ACHN (cell line): ENCODE measurements at regions not wholly inside any gene's neighbourhood (a gene's known extent, or its start where the extent isn't known, plus 50 kb on each side); places are given as distances from the start of the nearest gene placed in this dataset.

Source experiments
- DNase-seq: peaks from one replicate; pipeline ENCODE4 v3.0.0-alpha.2; 2015
- in situ Hi-C: cut with HindIII; loops from 2 replicates; pipeline ENCODE4 v1.10.0; 2017; ENCODE audit warnings: low sequenced_read_pairs, low pct_ligation_motif_present, low pct_unique_long_range_greater_than_20kb

DNA sequence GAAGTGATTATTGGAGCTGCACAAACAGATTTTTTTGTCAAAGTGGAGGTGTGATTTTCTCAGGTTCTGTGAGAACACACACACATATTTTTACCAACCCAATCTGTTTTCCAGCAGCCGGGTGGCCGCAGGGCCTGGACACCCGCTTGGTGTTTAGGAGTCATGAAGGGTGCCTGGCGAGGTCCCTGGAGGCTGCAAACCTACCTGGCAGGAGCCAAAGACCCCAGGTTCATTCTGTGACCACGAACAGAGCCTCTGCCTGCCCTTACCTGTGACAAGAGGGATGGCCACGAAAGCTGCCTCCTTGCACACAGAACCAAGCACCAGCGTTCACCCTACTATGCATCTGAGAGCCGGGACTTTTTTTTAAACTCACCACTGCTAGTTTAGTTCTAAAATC is 64.3 kb upstream of the ID2 start:
- in situ Hi-C loops, result no loop called here
- no peak for DNase-seq

DNA sequence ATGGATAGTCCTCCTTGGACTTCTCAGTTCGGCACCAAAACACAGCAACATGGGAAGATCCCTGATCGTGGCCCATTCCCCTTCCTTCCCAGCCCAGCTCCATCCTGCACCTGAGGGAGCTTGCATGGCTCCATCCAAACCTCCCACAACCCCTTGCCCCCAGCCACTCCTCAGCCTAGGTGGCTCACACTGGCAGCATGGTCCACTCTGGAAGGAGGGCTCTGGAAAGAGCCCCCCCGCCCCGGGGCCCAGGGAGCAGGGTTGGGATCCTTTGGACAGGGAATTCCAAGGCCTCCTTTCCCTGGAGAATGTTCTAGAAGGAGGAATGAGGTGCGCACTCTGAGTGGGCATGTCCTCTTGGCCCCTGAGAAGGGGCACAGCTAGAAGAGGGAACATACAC is 62.8 kb upstream of the ID2 start:
- DNase-seq, result no peak
- in situ Hi-C loops, result no loop called here

DNA sequence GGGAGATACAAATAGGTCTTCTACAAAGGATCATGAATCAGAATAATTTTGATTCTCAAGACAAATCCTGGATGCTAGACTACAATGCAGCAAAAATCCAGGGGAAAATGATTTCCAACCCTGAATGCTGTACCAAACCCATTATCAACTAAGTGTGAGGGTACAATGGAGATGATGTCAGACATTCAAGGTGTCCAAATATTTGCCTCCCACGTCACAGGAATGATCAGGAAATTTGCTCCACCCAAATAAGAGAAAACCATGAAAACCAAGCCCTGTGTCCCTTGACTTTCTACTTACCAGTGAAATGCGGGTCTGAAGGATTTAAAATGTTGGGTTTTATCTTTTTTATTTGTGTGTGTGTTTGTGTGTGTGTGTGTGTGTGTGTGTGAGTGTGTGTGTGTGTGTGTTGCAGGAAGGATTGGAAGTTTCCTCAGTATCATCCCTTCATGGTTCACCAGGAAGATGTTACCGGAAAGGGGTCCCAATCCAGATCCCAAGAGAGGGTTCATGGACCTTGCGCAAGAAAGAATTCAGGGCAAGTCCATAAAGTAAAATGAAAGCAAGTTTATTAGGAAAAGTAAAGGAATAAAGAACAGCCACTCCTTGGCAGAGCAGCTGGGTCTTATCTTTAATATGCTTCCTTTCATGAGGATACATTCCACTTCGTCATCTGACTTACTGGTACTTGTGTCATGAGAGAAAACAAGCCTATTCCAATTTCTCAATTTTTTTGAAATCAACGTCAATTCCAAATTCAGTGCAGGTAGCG is 61.1 kb upstream of the ID2 start:
- no peak for DNase-seq

DNA sequence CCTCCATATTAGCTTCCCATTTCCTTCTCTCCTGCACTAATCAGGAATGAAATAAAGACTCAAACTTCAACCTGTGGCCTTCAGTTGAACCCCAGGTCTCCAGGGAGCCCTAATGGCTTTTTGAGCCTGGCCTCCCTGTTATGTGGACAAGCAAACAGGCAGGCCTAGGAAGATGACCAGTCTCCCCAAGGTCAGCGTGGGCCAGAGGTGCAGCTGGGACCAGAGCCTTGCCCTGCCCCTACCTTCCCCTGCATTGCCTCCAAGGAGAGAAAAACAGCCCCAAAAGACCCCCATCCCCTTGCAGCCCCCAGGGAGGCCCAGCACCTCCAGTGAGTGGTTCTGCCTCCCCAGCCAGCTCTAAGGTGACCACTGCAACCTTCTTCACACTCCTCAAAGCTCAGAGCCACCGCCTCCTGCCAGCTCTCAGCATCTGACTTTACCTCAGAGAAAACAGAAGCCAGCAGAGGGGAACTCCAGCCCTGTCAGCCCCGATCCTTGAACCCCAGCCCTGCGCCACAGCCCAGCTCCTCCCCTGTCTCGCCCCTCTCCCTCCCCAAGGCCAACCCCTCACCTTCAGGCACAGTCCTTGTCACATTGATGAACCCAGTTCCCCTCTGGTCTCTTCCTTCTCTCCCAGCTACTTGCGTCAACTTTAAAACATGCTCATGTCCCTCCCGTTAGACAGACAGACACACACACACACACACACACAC is 59.5 kb upstream of the ID2 start:
- in situ Hi-C loops, result no loop called here
- no peak for DNase-seq

More for the DNA sequence above, 61.1 kb upstream of the ID2 start:
- in situ Hi-C loops, result no loop called here

DNA sequence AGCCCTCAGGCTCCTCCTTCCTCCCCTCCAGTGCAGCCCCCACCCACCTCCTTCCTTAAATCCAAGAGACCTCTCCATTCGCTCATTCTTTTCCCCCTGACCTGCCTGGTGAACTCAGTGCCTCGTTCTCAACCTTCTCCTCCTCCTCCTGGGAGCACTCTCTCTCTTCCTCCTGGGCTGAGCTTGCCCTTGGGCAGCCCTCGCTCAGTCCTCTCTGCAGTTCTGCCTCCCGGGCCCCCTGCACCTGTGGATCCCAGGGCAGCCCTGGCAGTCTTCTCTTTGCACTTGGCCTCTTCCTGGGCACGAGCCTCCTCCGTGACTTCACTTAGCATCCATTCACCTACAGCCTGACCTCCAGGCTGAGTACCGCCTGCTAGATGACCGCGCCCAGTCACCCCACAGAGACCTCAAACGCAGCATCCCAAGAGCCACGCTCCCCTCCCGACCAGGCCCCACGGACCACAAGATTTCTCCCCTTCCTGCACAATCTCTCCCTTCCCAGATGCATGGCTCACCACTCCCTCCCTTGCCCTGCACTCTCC is 58.9 kb upstream of the ID2 start:
- DNase-seq, result no peak
- in situ Hi-C loops, result no loop called here

DNA sequence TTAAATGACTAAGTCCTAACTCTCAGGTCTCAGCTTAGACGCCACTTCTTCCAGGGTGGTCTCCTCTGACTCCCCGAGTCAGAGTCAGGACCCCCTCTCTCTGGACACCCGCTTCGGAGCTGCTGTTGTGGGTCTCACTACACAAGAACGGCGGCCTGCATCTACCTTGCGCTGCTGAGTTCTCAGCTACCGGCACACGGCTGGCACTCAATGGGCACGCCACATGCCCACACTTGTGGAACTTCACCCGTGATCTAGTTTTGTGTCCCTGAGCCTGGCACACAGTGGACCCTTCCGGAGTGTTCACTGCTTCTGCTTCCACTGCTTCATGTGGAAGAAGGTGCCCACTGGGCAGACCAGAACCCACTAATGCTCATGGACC is 58.3 kb upstream of the ID2 start:
- DNase-seq, result no peak
- in situ Hi-C loops, result no loop called here

DNA sequence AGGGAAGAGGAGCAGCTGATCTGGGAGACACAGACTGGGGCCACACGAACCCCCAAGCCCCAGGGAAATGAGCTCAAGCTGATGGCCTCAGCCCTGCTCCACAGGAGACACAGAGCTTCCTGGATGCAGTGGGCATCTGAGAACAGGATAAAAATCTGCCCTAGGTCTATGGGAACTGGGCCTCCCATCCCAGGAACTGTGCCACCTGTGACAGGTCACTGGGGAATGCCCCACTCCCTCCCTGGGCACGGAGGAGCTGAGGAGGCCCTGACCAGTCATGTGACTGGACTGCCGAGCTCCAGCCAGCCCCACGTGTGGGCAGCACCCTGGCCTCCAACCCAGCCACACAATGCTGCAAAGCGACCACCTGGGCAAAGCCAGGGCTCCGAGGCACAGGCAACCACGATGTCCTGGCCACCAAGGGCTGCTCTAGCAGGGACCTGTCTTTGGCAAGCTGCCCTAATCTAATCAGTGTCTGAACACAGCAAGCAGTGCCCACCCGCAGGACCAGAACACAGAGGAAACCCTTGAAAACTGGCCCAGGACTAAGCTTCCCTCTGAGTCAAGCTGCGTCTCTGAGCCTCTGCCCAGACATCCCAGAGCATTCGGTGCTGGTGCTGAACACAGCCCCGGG is 57.8 kb upstream of the ID2 start:
- in situ Hi-C loops, result no loop called here
- no peak for DNase-seq

DNA sequence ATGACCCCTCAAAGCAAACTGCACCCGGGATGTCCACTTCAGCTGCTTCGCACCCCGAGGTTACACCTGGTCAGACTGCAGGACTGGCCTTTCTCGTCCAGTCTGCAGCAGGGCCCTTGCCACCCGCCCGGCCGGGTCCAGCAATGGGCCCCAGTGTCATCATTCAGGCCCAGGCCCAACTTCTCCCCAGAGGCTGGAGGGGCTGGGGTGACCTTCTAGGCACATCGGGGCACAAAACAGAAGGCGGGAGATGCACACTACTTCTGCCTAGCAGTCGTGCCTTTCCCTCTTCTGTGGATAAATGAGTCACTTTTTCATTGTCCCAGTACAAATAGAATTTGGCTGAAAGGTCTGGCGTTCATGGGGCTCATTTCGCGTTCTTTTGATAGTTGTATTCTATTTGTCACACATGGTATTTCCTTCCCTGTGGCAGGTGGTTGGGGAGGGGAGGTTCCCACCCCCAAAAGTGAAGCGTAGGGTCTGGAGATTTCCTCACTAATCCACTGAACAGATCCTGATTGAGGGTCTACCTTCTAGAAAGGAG is 56.9 kb upstream of the ID2 start:
- in situ Hi-C loops, result no loop called here

DNA sequence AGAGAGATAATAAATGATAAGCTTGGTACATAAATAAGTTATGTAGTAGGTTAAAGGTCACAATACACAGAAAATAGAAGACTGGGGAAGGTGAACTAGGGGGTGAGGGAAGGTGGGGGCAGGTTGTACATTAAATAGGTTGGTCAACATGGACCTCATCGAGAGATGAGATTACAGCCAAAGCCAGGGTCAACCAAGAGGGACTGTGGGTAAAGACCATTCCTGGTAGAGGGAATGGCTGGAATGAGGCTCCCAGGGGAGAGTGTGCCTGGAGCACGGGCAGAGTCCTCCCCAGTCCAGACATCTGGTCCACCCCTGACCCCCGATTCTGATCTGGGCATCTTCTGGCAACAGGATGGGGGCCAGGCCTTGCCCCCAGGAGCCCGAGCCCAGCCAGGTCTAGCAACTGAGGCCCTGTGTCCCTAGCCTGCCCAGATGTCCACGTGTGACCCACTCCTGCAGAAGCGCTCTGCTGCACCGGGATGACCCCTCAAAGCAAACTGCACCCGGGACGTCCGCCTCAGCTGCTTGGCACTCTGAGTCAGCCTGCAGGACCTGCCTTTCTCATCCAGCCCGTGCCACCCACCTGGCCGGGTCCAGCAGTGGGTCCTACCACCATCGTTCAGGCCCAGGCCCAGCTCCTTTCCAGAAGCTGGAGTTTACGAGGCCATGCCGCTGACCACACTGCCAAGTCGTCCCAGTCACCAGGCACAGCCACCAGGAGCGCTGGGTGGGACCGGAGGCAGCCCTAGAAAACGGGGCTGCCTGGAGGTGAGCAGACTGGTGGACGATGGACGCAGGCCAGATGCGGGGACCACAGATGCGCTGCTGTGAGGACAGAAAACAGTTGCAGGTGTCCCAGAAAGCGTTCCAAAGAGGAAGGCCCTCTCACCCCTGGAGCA is 56.2 kb upstream of the ID2 start:
- in situ Hi-C loops, result no loop called here
- no peak for DNase-seq

More for the DNA sequence above, 56.9 kb upstream of the ID2 start:
- DNase-seq, result no peak

DNA sequence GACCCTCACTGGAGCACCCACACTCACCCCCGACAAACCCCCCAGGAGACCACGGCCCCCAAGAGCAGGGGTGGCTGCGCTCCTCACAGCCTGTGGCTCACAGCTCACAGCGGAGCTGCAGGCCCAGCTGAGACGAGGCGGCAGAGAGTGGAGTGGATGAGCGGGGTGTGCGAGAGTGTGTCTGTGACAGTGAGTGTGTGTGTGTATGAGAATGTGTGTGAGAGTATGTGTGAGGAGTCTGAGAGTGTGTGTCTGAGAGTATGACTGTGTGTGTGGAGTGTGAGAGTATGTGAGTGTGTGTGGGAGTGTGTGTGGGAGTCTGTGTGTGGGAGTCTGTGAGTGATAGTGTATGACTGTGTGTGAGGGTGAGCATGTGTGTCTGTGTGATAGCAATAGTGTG is 55.3 kb upstream of the ID2 start:
- in situ Hi-C loops, result no loop called here
- DNase-seq, result no peak

DNA sequence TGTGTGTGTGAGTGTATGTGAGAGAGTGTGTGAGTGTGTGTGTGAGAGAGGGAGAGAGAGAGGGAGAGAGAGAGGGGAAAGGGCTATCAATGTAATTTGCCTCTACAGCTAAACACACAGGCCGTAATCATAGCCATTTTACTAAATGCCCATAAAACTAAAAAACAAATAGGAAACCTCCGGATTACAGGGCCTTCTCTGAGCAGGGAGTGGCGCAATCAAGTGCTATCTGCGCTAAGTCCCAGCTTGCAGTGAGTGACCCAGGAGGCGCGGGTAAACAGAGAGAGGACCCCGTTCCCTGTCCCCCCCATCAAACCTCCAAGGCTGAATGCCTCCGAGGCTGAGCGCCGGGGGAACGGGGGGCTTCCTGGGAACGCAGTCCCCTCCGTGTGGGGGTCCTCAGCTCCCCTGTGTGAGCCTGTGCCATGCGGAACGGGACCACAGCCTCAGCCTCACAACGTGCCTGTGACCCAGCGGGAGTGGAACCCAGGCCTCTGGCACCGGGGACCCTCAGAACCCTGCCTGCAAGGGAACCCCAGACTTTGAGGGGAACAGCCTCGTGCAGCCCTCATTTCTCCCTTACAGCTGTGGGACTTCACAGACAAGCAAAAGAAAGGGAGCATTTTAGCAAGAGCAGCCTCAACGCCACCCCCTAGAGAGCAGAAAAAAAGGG is 54.7 kb upstream of the ID2 start:
- in situ Hi-C loops, result no loop called here

DNA sequence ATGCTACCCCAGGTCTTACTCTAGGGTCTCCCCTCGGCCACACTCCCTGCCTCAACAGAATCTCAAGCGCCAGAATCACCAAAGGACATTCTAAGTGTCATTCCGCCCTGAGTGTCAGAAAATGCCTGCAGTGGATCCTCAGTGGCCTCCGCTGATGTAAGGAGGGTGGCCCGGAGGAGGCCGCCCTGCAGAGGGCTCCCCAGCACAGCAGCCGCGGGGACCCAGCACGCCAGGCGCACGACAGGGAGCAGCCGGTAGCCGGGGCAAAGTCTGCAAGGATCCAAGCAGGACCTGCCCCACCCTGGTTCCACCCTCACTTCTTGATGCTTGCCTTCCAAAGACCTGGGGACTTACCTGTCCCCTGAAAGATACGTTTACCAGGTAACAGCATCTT is 54.2 kb upstream of the ID2 start:
- DNase-seq, result no peak
- in situ Hi-C loops, result no loop called here

More for the DNA sequence above, 54.7 kb upstream of the ID2 start:
- no peak for DNase-seq

DNA sequence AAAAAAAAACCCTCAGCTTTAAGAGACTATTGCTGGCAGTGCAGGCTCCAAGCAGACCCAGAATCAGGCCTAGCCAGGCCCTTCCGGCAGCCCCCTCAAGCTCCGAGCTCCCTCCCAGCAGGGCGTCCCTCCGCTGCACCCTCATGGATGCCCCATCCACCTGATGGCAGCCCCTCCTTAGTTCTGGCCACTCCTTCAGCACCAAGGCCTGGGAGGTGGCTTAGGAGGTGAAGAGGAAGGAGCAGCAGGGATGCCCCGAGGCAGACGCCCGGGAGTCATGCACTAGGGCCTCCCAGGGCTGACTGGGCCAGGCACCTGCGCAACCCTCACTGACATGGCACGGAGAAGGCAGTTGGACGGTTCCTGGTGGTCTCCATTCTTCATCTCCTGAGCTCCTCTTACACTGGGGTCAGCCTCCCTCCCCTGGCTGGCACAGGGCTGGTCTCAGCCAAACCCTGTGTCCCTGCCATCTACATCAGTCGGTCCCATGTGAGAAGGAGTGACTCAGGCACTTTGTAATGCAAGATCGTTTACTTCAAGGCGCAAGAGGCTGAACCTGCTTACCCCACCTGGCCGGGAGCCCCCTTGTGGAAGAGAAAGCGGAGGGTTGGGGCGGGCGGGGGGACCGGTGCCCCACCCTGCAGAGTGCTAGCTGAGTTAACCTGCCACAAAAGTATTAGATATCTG is 53.5 kb upstream of the ID2 start:
- in situ Hi-C loops, result no loop called here
- DNase-seq, result peak; percentile 74

DNA sequence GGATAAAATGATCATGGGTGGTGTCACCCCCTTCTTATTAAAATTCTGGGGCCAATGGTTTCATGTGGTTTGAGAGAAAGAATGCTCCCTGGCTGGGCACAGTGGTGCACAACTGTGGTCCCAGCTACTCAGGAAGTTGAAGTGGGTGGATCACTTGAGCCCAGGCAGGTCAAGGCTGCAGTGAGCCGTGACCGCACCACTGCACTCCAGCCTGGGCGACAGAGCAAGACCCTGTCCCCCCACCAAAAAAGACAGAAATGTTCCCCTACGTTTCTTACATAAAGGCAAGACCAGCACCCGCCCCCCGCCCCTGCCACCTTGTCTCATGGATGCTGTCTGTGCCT is 53.0 kb upstream of the ID2 start:
- peak; percentile 52 for DNase-seq
- in situ Hi-C loops, result no loop called here

DNA sequence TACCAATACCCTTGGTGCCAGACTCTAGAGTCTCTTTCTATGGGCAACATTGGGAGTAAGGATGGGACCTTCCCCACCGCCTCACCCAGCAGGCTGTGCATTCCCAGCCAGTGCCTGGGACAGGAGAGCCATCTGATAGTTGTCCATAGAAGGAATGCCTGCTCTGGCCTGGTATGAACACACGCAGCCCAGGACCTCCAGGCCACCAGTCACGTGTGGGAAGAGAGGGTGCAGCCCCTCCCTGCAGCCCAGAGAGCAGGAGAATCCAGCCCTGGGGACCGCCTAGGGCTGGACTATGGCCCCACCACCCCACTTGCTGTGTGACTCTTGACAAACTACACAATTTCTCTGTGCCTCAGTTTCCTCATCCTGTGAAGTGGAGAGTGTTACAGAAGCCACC is 52.5 kb upstream of the ID2 start:
- no peak for DNase-seq
- in situ Hi-C loops, result no loop called here

DNA sequence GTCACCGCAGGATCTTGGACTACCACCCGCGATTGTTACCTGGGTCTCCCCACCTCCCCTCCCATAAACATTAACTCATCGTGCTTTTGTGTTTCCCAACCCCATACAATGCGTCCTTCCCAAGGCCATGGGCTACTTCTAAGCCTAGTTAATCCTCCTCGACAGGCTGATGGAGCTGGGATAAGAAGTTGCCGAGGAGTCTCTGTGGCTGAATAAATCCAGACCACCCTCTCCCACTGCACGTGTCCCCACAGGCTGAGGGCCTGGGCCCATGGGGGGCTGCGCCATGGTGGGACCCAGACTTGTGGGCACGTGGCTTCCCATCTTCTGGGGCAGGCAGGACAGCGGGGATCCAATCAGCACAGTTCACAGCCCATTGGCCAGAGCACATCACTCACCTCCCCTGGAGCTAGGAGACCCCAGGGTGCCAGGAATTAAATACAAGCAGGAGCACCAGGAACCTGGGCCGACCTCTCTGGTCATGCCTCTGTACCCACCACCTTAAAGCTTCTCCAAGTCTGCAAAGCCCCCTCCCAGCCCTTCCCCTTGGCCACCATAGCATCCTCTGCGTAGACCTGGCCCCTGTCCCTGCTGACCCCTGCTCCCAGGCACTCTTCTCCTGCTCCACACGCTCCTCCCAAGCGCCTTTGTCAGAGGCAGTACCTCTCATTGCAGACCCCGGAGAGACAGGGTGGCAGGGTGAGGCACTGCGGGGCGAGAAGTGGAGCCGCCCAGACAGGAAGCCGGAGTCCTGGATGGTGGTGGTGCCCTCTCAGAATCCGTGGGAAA is 51.0 kb upstream of the ID2 start:
- in situ Hi-C loops, result no loop called here
- DNase-seq, result no peak
